HEK293T (cell line): ENCODE measurements at regions not wholly inside any gene's neighbourhood (a gene's known extent, or its start where the extent isn't known, plus 50 kb on each side); places are given as distances from the start of the nearest gene placed in this dataset.

ENCODE experiments used
- ARNT ChIP-seq: fragments of 450-650 bp; IDR thresholded peaks from 2 replicates; pipeline ENCODE4 v1.6.1; 2017; ENCODE audit warnings: mild to moderate bottlenecking
- BHLHE40 ChIP-seq: fragments of 450-650 bp; IDR thresholded peaks from 2 replicates; pipeline ENCODE4 v1.6.1; 2016; ENCODE audit warnings: mild to moderate bottlenecking, moderate library complexity, borderline replicate concordance
- CTBP1 ChIP-seq: fragments of 450-650 bp; IDR thresholded peaks from 2 replicates; pipeline ENCODE4 v1.6.1; 2016; ENCODE audit warnings: borderline replicate concordance
- FOXK2 ChIP-seq: fragments of 450-650 bp; IDR thresholded peaks from 2 replicates; pipeline ENCODE4 v1.6.1; 2016; ENCODE audit warnings: mild to moderate bottlenecking
- FOXM1 ChIP-seq: fragments of 450-650 bp; IDR thresholded peaks from 2 replicates; pipeline ENCODE4 v1.6.1; 2017; ENCODE audit warnings: mild to moderate bottlenecking, borderline replicate concordance
- HDGF ChIP-seq: fragments of 450-650 bp; IDR thresholded peaks from 2 replicates; pipeline ENCODE4 v1.6.1; 2017; ENCODE audit warnings: antibody characterized with exemption, borderline replicate concordance
- TARDBP ChIP-seq: fragments of 450-650 bp; IDR thresholded peaks from 2 replicates; pipeline ENCODE4 v1.6.1; 2016
- ZNF384 ChIP-seq: fragments of 450-650 bp; IDR thresholded peaks from 2 replicates; pipeline ENCODE4 v1.6.1; 2016

GRCh38 chr2:193024791-193025190, 830.1 kb upstream of the TMEFF2 start:
- TF ChIP-seq TARDBP (no peak), ARNT (no peak), CTBP1 (no peak), FOXK2 (no peak), ZNF384 (no peak), FOXM1 (no peak), HDGF (no peak), BHLHE40 (no peak)
